Fibroblast of lung (primary cell): ENCODE measurements at regions not wholly inside any gene's neighbourhood (a gene's known extent, or its start where the extent isn't known, plus 50 kb on each side); places are given as distances from the start of the nearest gene placed in this dataset.
"Not testable (repeated sequence)": the region's sequence is repeated elsewhere in the genome, so short reads cannot be mapped to it uniquely, and the experiment has no call there.

Experiments used
- DNase-seq, 2 donors: peaks; one replicate each; pipeline versions ENCODE4 v3.0.0 to v3.0.0-alpha.2; 2010; ENCODE audit warnings: low read depth in 2 of 2
- H2AFZ ChIP-seq: 2 replicates; pipeline ENCODE4 v1.5.1; 2012; ENCODE audit warnings: low read length, control low read depth, inconsistent platforms
- H3K27ac ChIP-seq: 2 replicates; pipeline ENCODE4 v1.5.1; 2011; ENCODE audit warnings: low read length, control low read depth; ENCODE audit not compliant: insufficient read depth
- H3K27me3 ChIP-seq: 2 replicates; pipeline ENCODE4 v1.5.1; 2011; ENCODE audit warnings: mild to moderate bottlenecking, low read length; ENCODE audit not compliant: control insufficient read depth, insufficient read depth
- H3K36me3 ChIP-seq: 2 replicates; pipeline ENCODE4 v1.5.1; 2011; ENCODE audit warnings: low read length; ENCODE audit not compliant: control insufficient read depth, insufficient read depth
- H3K4me1 ChIP-seq: 2 replicates; pipeline ENCODE4 v1.5.1; 2011; ENCODE audit warnings: low read length; ENCODE audit not compliant: control insufficient read depth, insufficient read depth; ENCODE audit errors: extremely low read depth
- H3K4me2 ChIP-seq: 2 replicates; pipeline ENCODE4 v1.5.1; 2011; ENCODE audit warnings: low read length, control low read depth; ENCODE audit not compliant: insufficient read depth; ENCODE audit errors: extremely low read depth
- H3K4me3 ChIP-seq, 4 experiments: fragments of 200-600 bp in 1 of 4; sonication (generic) in 1 of 4; replicated peaks in 1 of 4; 2 replicates each; pipeline ENCODE4 v1.5.1; 2011 to 2016; ENCODE audit warnings: low read length in 4 of 4, low read depth in 3 of 4, mild to moderate bottlenecking in 3 of 4, control low read depth in 2 of 4, inconsistent platforms in 1 of 4, mixed read lengths in 1 of 4; ENCODE audit not compliant: insufficient read depth in 1 of 4; ENCODE audit errors: control extremely low read depth in 1 of 4
- H3K79me2 ChIP-seq: 2 replicates; pipeline ENCODE4 v1.5.1; 2012; ENCODE audit warnings: mild to moderate bottlenecking, low read length, inconsistent platforms; ENCODE audit not compliant: control insufficient read depth, insufficient read depth
- H3K9ac ChIP-seq: 2 replicates; pipeline ENCODE4 v1.5.1; 2011; ENCODE audit warnings: mild to moderate bottlenecking, low read length, control low read depth; ENCODE audit not compliant: insufficient read depth
- H3K9me3 ChIP-seq: 2 replicates; pipeline ENCODE4 v1.5.1; 2012; ENCODE audit warnings: low read depth, low read length; ENCODE audit not compliant: control insufficient read depth, insufficient read depth
- H4K20me1 ChIP-seq: 2 replicates; pipeline ENCODE4 v1.5.1; 2011; ENCODE audit warnings: low read length; ENCODE audit not compliant: control insufficient read depth, insufficient read depth; ENCODE audit errors: extremely low read depth
- CTCF ChIP-seq, 2 donors: IDR thresholded peaks in 1 of 2; conservative IDR thresholded peaks in 1 of 2; 1 replicate in 1 of 2; 2 replicates in 1 of 2; pipeline ENCODE4 v1.5.1; 2011 to 2012; ENCODE audit warnings: low read length in 2 of 2, control low read depth in 1 of 2, inconsistent platforms in 1 of 2, low read depth in 1 of 2, mild to moderate bottlenecking in 1 of 2
- EZH2 ChIP-seq: IDR thresholded peaks from 2 replicates; pipeline ENCODE4 v1.5.1; 2012; ENCODE audit warnings: low read length, control low read depth, mild to moderate bottlenecking; ENCODE audit errors: missing control alignments

- no peaks in the 10 kb centered on the region for H3K4me1 ChIP-seq
Observed at GRCh38 chr5:51625224-51625968, 242.1 kb downstream of the ISL1 start.

DNA sequence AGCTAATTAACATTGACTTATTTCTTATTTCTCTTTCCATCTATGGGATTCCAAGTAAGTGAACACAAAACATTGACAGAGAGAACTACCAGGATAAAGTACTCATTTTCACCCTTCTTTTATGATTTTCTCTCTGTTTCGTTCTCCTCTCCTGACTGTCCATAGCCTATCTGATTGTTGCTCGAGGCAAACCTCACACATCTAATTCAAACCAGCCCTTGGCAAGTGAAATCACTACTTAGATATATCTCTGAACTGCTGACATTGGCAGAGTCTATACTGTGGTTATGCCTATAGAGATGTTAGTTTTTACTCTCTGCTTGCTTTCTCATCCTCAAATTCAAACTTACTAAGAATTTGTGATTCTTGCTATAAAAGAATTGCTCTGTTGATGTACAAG lies 248.8 kb downstream of the ISL1 start:
- Histone ChIP-seq H3K4me1 (no peaks in the 10 kb centered on the region), H3K9ac (no peak overlapping the region), H3K4me2 (no peak overlapping the region), H3K9me3 (no peaks in the 10 kb centered on the region), H4K20me1 (no peaks in the 10 kb centered on the region), H2AFZ (no peak overlapping the region), H3K27me3 (no peaks in the 10 kb centered on the region), H3K36me3 (no peaks in the 10 kb centered on the region), H3K79me2 (no peaks in the 10 kb centered on the region), H3K27ac (no peak overlapping the region), H3K4me3 (no peak overlapping the region)
- DNase-seq = no peak
- TF ChIP-seq CTCF (conservative IDR thresholded peaks at IDR 0.05 in 1 of 2, IDR thresholded peaks at IDR 0.05 in 1 of 2; ENCODE audit: low read depth in 1 of 2, low read length in 2 of 2) = no peak
- no peak for TF ChIP-seq EZH2

More at GRCh38 chr5:51625224-51625968, 242.1 kb downstream of the ISL1 start:
- TF ChIP-seq EZH2 (no peak), CTCF (conservative IDR thresholded peaks at IDR 0.05 in 1 of 2, IDR thresholded peaks at IDR 0.05 in 1 of 2; ENCODE audit: low read depth in 1 of 2, low read length in 2 of 2) (no peak)
- Histone ChIP-seq H3K9ac (no peak overlapping the region), H3K27me3 (no peaks in the 10 kb centered on the region), H3K27ac (no peak overlapping the region), H4K20me1 (no peaks in the 10 kb centered on the region), H3K79me2 (no peaks in the 10 kb centered on the region), H2AFZ (no peak overlapping the region), H3K4me3 (no peak overlapping the region), H3K4me2 (no peak overlapping the region), H3K36me3 (no peaks in the 10 kb centered on the region), H3K9me3 (no peaks in the 10 kb centered on the region)
- no peak for DNase-seq

GRCh38 chr5:51632793-51633192 lies 249.5 kb downstream of the ISL1 start:
- Histone ChIP-seq H3K36me3 (no peaks in the 10 kb centered on the region), H4K20me1 (no peaks in the 10 kb centered on the region), H3K27ac (no peak overlapping the region), H3K4me2 (no peak overlapping the region), H3K4me3 (no peak overlapping the region), H3K9me3 (no peaks in the 10 kb centered on the region), H2AFZ (no peak overlapping the region), H3K79me2 (no peaks in the 10 kb centered on the region), H3K4me1 (no peaks in the 10 kb centered on the region), H3K9ac (no peak overlapping the region), H3K27me3 (no peaks in the 10 kb centered on the region)
- no peak for TF ChIP-seq CTCF (conservative IDR thresholded peaks at IDR 0.05 in 1 of 2, IDR thresholded peaks at IDR 0.05 in 1 of 2; ENCODE audit: low read depth in 1 of 2, low read length in 2 of 2)
- no peak for TF ChIP-seq EZH2
- peak in 1 of 2 donors; percentile 2 for DNase-seq

- H3K4me1 ChIP-seq = not testable (repeated sequence)
Observed at GRCh38 chr5:51636973-51637372, 253.7 kb downstream of the ISL1 start.

More at GRCh38 chr5:51636973-51637372, 253.7 kb downstream of the ISL1 start:
- H4K20me1 ChIP-seq, H3K9ac ChIP-seq, H3K9me3 ChIP-seq, DNase-seq, H3K36me3 ChIP-seq, H3K27me3 ChIP-seq, H3K4me3 ChIP-seq, H2AFZ ChIP-seq, H3K27ac ChIP-seq, H3K4me2 ChIP-seq, H3K79me2 ChIP-seq: not testable (repeated sequence)
